HEK293 (cell line): ENCODE measurements at regions not wholly inside any gene's neighbourhood (a gene's known extent, or its start where the extent isn't known, plus 50 kb on each side); places are given as distances from the start of the nearest gene placed in this dataset.

ENCODE experiments used
- CTCF ChIA-PET: fragments of 350-600 bp; formaldehyde crosslinking; extraction: SDS; loops from one replicate; lab custom pipeline; 2021; ENCODE audit warnings: antibody characterized with exemption; lab: Yijun Ruan, JAX
- POLR2A ChIA-PET: fragments of 300-600 bp; formaldehyde crosslinking; extraction: SDS; loops from one replicate; lab custom pipeline; 2020; ENCODE audit warnings: antibody characterized with exemption, inconsistent platforms; lab: Yijun Ruan, JAX
- H3K27ac ChIP-seq: fragments of 200-500 bp; sonication (Bioruptor generic); 2 replicates; pipeline ENCODE4 v1.5.1; 2014; ENCODE audit warnings: low read depth, low read length, control low read depth, inconsistent platforms; ENCODE audit errors: extremely low read depth
- H3K36me3 ChIP-seq, 2 experiments: fragments of 200-500 bp in 1 of 2; sonication (Bioruptor generic) in 1 of 2; 1 replicate in 1 of 2; 2 replicates in 1 of 2; pipeline ENCODE4 v1.5.1; 2014 to 2017; ENCODE audit warnings: inconsistent platforms in 2 of 2, low read length in 2 of 2; ENCODE audit not compliant: control insufficient read depth in 2 of 2, insufficient read depth in 1 of 2
- H3K4me1 ChIP-seq: fragments of 200-500 bp; sonication (Bioruptor generic); 2 replicates; pipeline ENCODE4 v1.5.1; 2014; ENCODE audit warnings: mild to moderate bottlenecking, low read length, inconsistent platforms; ENCODE audit not compliant: control insufficient read depth, insufficient read depth
- H3K4me3 ChIP-seq: 2 replicates; pipeline ENCODE4 v1.5.1; 2011; ENCODE audit warnings: low read depth, mild to moderate bottlenecking, control low read depth, low read length, moderate library complexity
- H3K9me3 ChIP-seq: fragments of 200-500 bp; sonication (Bioruptor generic); 2 replicates; pipeline ENCODE4 v1.5.1; 2014; ENCODE audit warnings: low read depth, low read length, inconsistent platforms; ENCODE audit not compliant: control insufficient read depth, insufficient read depth
- EGR2 ChIP-seq: fragments of 450-650 bp; formaldehyde crosslinking; IDR thresholded peaks from 2 replicates; pipeline ENCODE4 v1.5.1; 2016; ENCODE audit warnings: low read depth, missing biosample characterization, missing genetic modification characterization
- GFI1B ChIP-seq: fragments of 450-650 bp; formaldehyde crosslinking; IDR thresholded peaks from 2 replicates; pipeline ENCODE4 v1.5.1; 2016; ENCODE audit warnings: missing biosample characterization, missing genetic modification characterization
- GLI2 ChIP-seq: fragments of 450-650 bp; formaldehyde crosslinking; IDR thresholded peaks from 2 replicates; pipeline ENCODE4; 2017; ENCODE audit warnings: missing biosample characterization, missing genetic modification characterization, low read depth, borderline replicate concordance
- HOXD13 ChIP-seq: sonication (generic); formaldehyde crosslinking; IDR thresholded peaks from 2 replicates; pipeline ENCODE4 v1.8.0; 2022; ENCODE audit warnings: missing genetic modification reagents, borderline replicate concordance
- MYNN ChIP-seq: fragments of 450-650 bp; formaldehyde crosslinking; IDR thresholded peaks from 2 replicates; pipeline ENCODE4 v1.5.1; 2016; ENCODE audit warnings: missing biosample characterization, missing genetic modification characterization, borderline replicate concordance
- SP2 ChIP-seq: fragments of 450-650 bp; formaldehyde crosslinking; IDR thresholded peaks from 2 replicates; pipeline ENCODE4 v1.5.1; 2016; ENCODE audit warnings: missing biosample characterization, missing genetic modification characterization
- ZBTB17 ChIP-seq: fragments of 450-650 bp; formaldehyde crosslinking; IDR thresholded peaks from 2 replicates; pipeline ENCODE4 v1.5.1; 2016; ENCODE audit warnings: missing biosample characterization, missing genetic modification characterization
- ZEB2 ChIP-seq: fragments of 450-650 bp; formaldehyde crosslinking; IDR thresholded peaks from 2 replicates; pipeline ENCODE4 v1.5.1; 2016; ENCODE audit warnings: missing biosample characterization, missing genetic modification characterization
- ZFP3 ChIP-seq: fragments of 450-650 bp; formaldehyde crosslinking; IDR thresholded peaks from 2 replicates; pipeline ENCODE4 v1.5.1; 2016; ENCODE audit warnings: low read depth, missing biosample characterization, missing genetic modification characterization
- ZNF157 ChIP-seq: fragments of 450-650 bp; formaldehyde crosslinking; IDR thresholded peaks from 2 replicates; pipeline ENCODE4 v1.5.1; 2016; ENCODE audit warnings: missing biosample characterization, missing genetic modification characterization
- ZNF16 ChIP-seq: fragments of 450-650 bp; formaldehyde crosslinking; IDR thresholded peaks from 2 replicates; pipeline ENCODE4 v1.5.1; 2016; ENCODE audit warnings: low read depth, missing biosample characterization, missing genetic modification characterization
- ZNF174 ChIP-seq: fragments of 450-650 bp; formaldehyde crosslinking; IDR thresholded peaks from 2 replicates; pipeline ENCODE4 v1.5.0; 2017; ENCODE audit warnings: missing biosample characterization, mild to moderate bottlenecking, missing genetic modification characterization
- ZNF23 ChIP-seq: fragments of 450-650 bp; formaldehyde crosslinking; IDR thresholded peaks from 2 replicates; pipeline ENCODE4 v1.5.1; 2016; ENCODE audit warnings: missing biosample characterization, missing genetic modification characterization, borderline replicate concordance
- ZNF274 ChIP-seq, 2 experiments: fragments of 200-500 bp in 1 of 2; fragments of 450-650 bp in 1 of 2; sonication (Bioruptor generic) in 1 of 2; formaldehyde crosslinking in 1 of 2; IDR thresholded peaks; 2 replicates each; pipeline versions ENCODE4 v1.5.1 to v1.6.1; 2014 to 2016; ENCODE audit warnings: borderline replicate concordance in 1 of 2, inconsistent platforms in 1 of 2, low read length in 1 of 2, missing biosample characterization in 1 of 2, missing genetic modification characterization in 1 of 2
- ZNF510 ChIP-seq: fragments of 450-650 bp; formaldehyde crosslinking; IDR thresholded peaks from 2 replicates; pipeline ENCODE4 v1.5.1; 2018; ENCODE audit warnings: mild to moderate bottlenecking, missing genetic modification characterization, missing biosample characterization; ENCODE audit not compliant: insufficient replicate concordance
- ZNF571 ChIP-seq: fragments of 450-650 bp; formaldehyde crosslinking; IDR thresholded peaks from 2 replicates; pipeline ENCODE4 v1.5.0; 2017; ENCODE audit warnings: missing biosample characterization, missing genetic modification characterization
- ZNF596 ChIP-seq: fragments of 450-650 bp; IDR thresholded peaks from 2 replicates; pipeline ENCODE4 v1.5.0; 2018; ENCODE audit warnings: missing biosample characterization, mild to moderate bottlenecking, missing genetic modification characterization, moderate library complexity
- ZNF629 ChIP-seq: fragments of 450-650 bp; formaldehyde crosslinking; IDR thresholded peaks from 2 replicates; pipeline ENCODE4 v1.5.1; 2017; ENCODE audit warnings: missing biosample characterization, missing genetic modification characterization
- ZNF792 ChIP-seq: fragments of 450-650 bp; formaldehyde crosslinking; IDR thresholded peaks from 2 replicates; pipeline ENCODE4 v1.5.1; 2016; ENCODE audit warnings: missing biosample characterization, missing genetic modification characterization
- TF ChIP-seq, protein P1 (sequence below): fragments of 450-650 bp; formaldehyde crosslinking; IDR thresholded peaks from 2 replicates; pipeline ENCODE4 v1.5.1; 2016; ENCODE audit warnings: missing biosample characterization, missing genetic modification characterization
- TF ChIP-seq, protein P2 (sequence below): fragments of 450-650 bp; formaldehyde crosslinking; IDR thresholded peaks from 2 replicates; pipeline ENCODE4 v1.5.1; 2016; ENCODE audit warnings: missing biosample characterization, missing genetic modification characterization
- TF ChIP-seq, protein P3 (sequence below): fragments of 450-650 bp; formaldehyde crosslinking; IDR thresholded peaks from 2 replicates; pipeline ENCODE4 v1.5.1; 2016; ENCODE audit warnings: missing biosample characterization, missing genetic modification characterization
- TF ChIP-seq, protein P4 (sequence below): fragments of 450-650 bp; formaldehyde crosslinking; IDR thresholded peaks from 2 replicates; pipeline ENCODE4 v1.5.1; 2016; ENCODE audit warnings: missing biosample characterization, missing genetic modification characterization

DNA sequence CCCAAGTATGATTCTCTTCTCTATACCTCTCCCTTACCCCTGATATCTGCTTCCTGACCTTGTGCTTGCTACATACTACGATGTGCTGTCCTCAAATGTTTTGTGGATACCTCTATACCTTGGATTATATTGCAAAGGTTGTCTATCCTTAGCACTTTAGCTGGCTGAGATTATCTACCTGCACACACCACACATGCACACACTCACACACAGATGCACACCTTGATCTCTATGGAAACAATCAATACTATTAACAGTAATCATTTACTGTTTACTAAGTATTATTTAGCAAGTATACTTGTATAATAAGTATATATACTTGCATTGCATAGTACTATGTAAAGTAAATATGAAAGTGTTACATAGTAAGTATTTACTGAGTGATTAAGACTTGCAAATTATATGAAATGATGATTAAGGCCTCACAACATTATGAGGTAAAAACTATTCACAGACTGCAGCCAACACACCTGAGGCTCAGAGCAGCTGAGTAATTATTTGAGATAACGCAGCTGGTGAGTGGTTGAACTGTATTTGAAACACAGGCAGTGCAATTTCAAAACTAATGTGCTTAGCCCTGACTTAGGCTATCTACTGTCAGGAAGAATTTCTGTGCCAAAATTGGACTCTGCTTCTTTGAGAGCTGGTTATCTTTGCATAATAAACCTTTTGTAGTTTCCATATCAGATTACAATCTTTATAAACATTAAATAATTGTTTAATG lies 699.9 kb downstream of the FRK start:
- Histone ChIP-seq H3K4me1 (no peaks in the 10 kb centered on the region), H3K9me3 (no peaks in the 10 kb centered on the region), H3K4me3 (no peak overlapping the region), H3K36me3 (no peaks in the 10 kb centered on the region), H3K27ac (no peak overlapping the region)
- ChIA-PET CTCF (no interaction called here), POLR2A (no interaction called here)
- TF ChIP-seq ZEB2 (tag by site-specific recombination) (no peak), EGR2 (tag by site-specific recombination) (no peak), ZNF23 (tag by site-specific recombination) (no peak), ZFP3 (tag by site-specific recombination) (no peak), ZNF571 (tag by site-specific recombination) (no peak), SP2 (tag by site-specific recombination) (no peak), ZNF792 (tag by site-specific recombination) (no peak), ZNF157 (tag by site-specific recombination) (no peak)
- TF ChIP-seq, protein P1, sequence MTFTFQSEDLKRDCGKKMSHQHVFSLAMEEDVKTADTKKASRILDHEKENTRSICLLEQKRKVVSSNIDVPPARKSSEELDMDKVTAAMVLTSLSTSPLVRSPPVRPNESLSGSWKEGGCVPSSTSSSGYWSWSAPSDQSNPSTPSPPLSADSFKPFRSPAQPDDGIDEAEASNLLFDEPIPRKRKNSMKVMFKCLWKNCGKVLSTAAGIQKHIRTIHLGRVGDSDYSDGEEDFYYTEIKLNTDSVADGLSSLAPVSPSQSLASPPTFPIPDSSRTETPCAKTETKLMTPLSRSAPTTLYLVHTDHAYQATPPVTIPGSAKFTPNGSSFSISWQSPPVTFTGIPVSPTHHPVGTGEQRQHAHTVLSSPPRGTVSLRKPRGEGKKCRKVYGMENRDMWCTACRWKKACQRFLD = no peak
- TF ChIP-seq, protein P2, sequence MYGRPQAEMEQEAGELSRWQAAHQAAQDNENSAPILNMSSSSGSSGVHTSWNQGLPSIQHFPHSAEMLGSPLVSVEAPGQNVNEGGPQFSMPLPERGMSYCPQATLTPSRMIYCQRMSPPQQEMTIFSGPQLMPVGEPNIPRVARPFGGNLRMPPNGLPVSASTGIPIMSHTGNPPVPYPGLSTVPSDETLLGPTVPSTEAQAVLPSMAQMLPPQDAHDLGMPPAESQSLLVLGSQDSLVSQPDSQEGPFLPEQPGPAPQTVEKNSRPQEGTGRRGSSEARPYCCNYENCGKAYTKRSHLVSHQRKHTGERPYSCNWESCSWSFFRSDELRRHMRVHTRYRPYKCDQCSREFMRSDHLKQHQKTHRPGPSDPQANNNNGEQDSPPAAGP (tag by site-specific recombination) = no peak
- TF ChIP-seq, protein P3, sequence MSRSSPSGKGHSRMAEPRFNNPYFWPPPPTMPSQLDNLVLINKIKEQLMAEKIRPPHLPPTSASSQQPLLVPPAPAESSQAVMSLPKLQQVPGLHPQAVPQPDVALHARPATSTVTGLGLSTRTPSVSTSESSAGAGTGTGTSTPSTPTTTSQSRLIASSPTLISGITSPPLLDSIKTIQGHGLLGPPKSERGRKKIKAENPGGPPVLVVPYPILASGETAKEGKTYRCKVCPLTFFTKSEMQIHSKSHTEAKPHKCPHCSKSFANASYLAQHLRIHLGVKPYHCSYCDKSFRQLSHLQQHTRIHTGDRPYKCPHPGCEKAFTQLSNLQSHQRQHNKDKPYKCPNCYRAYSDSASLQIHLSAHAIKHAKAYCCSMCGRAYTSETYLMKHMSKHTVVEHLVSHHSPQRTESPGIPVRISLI (tag by site-specific recombination) = no peak

DNA sequence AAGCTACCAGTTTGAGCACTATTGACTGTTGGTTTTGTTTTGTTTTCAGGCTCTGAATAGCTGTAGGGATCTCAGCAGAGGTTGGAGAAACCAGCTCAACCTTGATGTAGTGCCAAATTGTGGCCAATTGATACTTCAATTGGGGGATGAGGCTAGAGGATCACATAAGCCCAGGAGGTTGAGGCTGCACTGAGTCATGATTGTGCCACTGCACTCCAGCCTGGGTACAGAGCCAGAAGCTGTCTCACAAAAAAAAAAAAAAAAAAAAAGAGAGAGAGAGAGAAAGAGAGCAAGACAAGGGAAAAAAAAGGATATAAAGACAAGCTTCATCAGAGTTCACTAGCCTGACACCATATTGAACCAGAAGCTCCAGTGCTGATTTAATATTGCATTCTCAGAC lies 702.1 kb downstream of the FRK start:
- H3K4me3 ChIP-seq = no peak overlapping the region
- ChIA-PET CTCF (no interaction called here), POLR2A (interaction anchor here (0.7 kb wide), 1 partner anchor 1164 kb away, joined by 6 read pairs; no protein-coding TSS in a partner anchor)
- TF ChIP-seq GFI1B = no peak
- no peak for TF ChIP-seq HOXD13 (CRISPR knock-in tag)
- no peak for TF ChIP-seq ZNF629 (tag by site-specific recombination)
- no peak for TF ChIP-seq GLI2 (tag by site-specific recombination)
- no peak for TF ChIP-seq ZNF510 (tag by site-specific recombination)
- no peak for TF ChIP-seq ZNF174 (tag by site-specific recombination)
- no peak for TF ChIP-seq ZNF274 (IDR thresholded peaks at IDR 0.05; ENCODE audit: low read length)
- TF ChIP-seq ZNF274 (tag by site-specific recombination; IDR thresholded peaks at IDR 0.05; ENCODE audit: borderline replicate concordance) = no peak
- TF ChIP-seq EGR2 (tag by site-specific recombination) = no peak
- no peak for TF ChIP-seq ZFP3 (tag by site-specific recombination)
- no peak for TF ChIP-seq MYNN (tag by site-specific recombination)
- no peak for TF ChIP-seq ZNF596
- TF ChIP-seq ZBTB17 (tag by site-specific recombination) = no peak
- TF ChIP-seq, protein P4, sequence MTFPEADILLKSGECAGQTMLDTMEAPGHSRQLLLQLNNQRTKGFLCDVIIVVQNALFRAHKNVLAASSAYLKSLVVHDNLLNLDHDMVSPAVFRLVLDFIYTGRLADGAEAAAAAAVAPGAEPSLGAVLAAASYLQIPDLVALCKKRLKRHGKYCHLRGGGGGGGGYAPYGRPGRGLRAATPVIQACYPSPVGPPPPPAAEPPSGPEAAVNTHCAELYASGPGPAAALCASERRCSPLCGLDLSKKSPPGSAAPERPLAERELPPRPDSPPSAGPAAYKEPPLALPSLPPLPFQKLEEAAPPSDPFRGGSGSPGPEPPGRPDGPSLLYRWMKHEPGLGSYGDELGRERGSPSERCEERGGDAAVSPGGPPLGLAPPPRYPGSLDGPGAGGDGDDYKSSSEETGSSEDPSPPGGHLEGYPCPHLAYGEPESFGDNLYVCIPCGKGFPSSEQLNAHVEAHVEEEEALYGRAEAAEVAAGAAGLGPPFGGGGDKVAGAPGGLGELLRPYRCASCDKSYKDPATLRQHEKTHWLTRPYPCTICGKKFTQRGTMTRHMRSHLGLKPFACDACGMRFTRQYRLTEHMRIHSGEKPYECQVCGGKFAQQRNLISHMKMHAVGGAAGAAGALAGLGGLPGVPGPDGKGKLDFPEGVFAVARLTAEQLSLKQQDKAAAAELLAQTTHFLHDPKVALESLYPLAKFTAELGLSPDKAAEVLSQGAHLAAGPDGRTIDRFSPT (tag by site-specific recombination) = no peak
- TF ChIP-seq ZNF16 (tag by site-specific recombination) = no peak
- H3K27ac ChIP-seq = no peak overlapping the region
- H3K36me3 ChIP-seq = no peaks in the 10 kb centered on the region
- no peaks in the 10 kb centered on the region for H3K9me3 ChIP-seq
- no peaks in the 10 kb centered on the region for H3K4me1 ChIP-seq
